ENCODE measurements at regions not wholly inside any gene's neighbourhood (a gene's known extent, or its start where the extent isn't known, plus 50 kb on each side); places are given as distances from the start of the nearest gene placed in this dataset.
"Not testable (repeated sequence)": the region's sequence is repeated elsewhere in the genome, so short reads cannot be mapped to it uniquely, and the experiment has no call there.

DNA sequence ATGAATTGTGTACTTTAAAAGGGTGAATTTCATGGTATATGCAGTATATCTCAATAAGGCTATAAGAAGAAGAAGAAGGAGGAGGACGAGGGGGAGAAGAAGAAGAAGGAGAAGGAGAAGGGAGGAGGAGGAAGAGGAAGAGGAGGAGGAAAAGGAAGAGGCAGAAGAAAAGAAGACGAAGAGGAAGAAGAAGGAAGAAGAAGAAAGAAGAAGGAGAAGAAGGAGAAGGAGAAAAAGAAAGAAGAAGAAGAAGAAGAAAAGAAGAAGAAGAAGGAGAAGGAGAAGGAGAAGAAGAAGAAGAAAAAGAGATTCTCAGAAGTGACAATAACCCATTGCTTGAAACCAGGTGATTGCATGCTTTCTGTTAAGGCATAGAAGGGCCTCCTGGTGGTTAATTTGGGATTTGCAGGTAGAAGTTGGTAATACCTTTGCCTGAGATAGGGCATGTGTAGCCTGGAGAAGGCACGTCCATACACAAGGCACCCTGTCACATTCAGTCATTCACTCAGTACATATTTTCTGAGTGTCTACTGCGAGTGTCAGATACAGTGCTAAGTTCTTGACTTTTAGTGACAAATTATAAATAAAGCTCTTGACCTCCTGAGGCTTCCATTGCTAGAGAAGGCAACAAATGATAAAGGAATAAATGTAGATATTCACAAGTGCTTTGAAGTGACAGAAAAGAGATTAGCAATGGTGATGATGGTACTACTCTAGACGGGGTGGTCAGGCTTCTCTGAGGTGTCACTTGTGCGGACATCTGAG lies 231.3 kb downstream of the NPR3 start:
- Histone ChIP-seq H3K27ac (ENCODE audit: low read depth, low read length) (no peak overlapping the region), H3K4me1 (ENCODE audit: insufficient read depth, low read length) (no peaks in the 10 kb centered on the region), H3K4me3 (ENCODE audit: low read length in 2 of 2) (no peak overlapping the region), H3K27me3 (ENCODE audit: insufficient read depth, low read length) (no peaks in the 10 kb centered on the region), H3K36me3 (ENCODE audit: insufficient read depth, low read length) (no peaks in the 10 kb centered on the region), H3K9me3 (ENCODE audit: control insufficient read depth in 1 of 2, low read length in 2 of 2) (no peaks in the 10 kb centered on the region)
- ChIA-PET POLR2A (ENCODE audit: partially characterized antibody) (no interaction called here), CTCF (ENCODE audit: partially characterized antibody) (no interaction called here)
- Mint-ChIP-seq H3K27me3 (no peaks in the 10 kb centered on the region), H3K27ac (no peak overlapping the region), H3K4me1 (no peaks in the 10 kb centered on the region), H3K9me3 (peaks cover 0 to 4% (median 1%) of the 10 kb centered on the region in 8 donors), H3K36me3 (no peaks in the 10 kb centered on the region), H3K4me3 (no peak overlapping the region)
- intact Hi-C loops (cut with micrococcal nuclease), result no loop called here
- DNase-seq, result peak in 1 of 5 donors; percentile 5

DNA sequence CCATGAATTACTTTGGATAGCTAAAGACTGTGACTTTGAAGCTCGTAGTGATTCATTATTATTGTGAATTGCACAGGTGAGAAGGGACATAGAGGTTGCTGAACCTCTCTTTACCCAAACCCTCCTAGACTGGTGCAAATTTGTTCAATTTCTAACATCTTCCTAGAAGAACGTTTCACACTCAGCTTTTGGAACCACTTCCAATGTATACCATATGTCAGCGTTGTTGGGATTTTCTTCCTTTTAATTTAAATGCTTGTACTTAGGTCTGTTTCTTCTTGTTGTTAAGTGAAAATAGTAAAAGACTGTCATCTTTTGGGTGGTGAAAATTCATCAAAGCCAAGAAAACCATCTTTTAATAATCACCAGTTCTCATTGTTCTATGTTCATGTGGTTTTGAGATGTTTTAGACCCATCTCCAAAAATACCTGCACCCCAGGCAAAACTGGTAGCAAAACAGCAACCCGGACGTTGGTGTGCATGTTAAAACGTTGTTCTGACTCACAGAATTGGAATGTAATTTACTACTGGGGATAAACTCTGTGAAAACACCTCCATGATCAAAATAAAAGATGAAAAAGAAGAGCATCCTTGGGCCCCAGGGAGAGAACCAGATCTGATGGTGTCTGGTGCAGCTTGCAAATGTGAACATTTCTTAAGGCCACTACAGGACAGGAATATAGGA lies 238.3 kb downstream of the NPR3 start:
- intact Hi-C loops (cut with micrococcal nuclease), result no loop called here

GRCh38 chr5:32951003-32951402 lies 239.9 kb downstream of the NPR3 start:
- no peaks in the 10 kb centered on the region for H3K27me3 ChIP-seq (ENCODE audit: insufficient read depth, low read length)
- CTCF ChIA-PET (ENCODE audit: partially characterized antibody), result no interaction called here
- Mint-ChIP-seq H3K9me3 (peaks cover 0 to 5% (median 2%) of the 10 kb centered on the region in 8 donors), H3K4me1 (no peaks in the 10 kb centered on the region), H3K4me3 (no peak overlapping the region), H3K36me3 (no peaks in the 10 kb centered on the region), H3K27ac (no peak overlapping the region), H3K27me3 (no peaks in the 10 kb centered on the region)
- no peaks in the 10 kb centered on the region for H3K36me3 ChIP-seq (ENCODE audit: insufficient read depth, low read length)
- DNase-seq, result no peak
- no peaks in the 10 kb centered on the region for H3K9me3 ChIP-seq (ENCODE audit: control insufficient read depth in 1 of 2, low read length in 2 of 2)
- intact Hi-C loops (cut with micrococcal nuclease), result no loop called here
- no peaks in the 10 kb centered on the region for H3K4me1 ChIP-seq (ENCODE audit: insufficient read depth, low read length)
- H3K4me3 ChIP-seq (ENCODE audit: low read length in 2 of 2), result no peak overlapping the region
- POLR2A ChIA-PET (ENCODE audit: partially characterized antibody), result no interaction called here
- no peak overlapping the region for H3K27ac ChIP-seq (ENCODE audit: low read depth, low read length)

More for the DNA sequence above, 238.3 kb downstream of the NPR3 start:
- no peaks in the 10 kb centered on the region for H3K4me1 ChIP-seq (ENCODE audit: insufficient read depth, low read length)
- ChIA-PET POLR2A (ENCODE audit: partially characterized antibody) (no interaction called here), CTCF (ENCODE audit: partially characterized antibody) (no interaction called here)
- Mint-ChIP-seq H3K9me3 (peaks cover 0 to 4% (median 2%) of the 10 kb centered on the region in 8 donors), H3K27me3 (no peaks in the 10 kb centered on the region), H3K4me3 (no peak overlapping the region), H3K27ac (no peak overlapping the region), H3K36me3 (no peaks in the 10 kb centered on the region), H3K4me1 (no peaks in the 10 kb centered on the region)
- H3K4me3 ChIP-seq (ENCODE audit: low read length in 2 of 2), result no peak overlapping the region
- no peaks in the 10 kb centered on the region for H3K9me3 ChIP-seq (ENCODE audit: control insufficient read depth in 1 of 2, low read length in 2 of 2)
- H3K27me3 ChIP-seq (ENCODE audit: insufficient read depth, low read length), result no peaks in the 10 kb centered on the region
- H3K36me3 ChIP-seq (ENCODE audit: insufficient read depth, low read length), result no peaks in the 10 kb centered on the region
- DNase-seq, result no peak
- no peak overlapping the region for H3K27ac ChIP-seq (ENCODE audit: low read depth, low read length)

- H3K9me3 ChIP-seq (ENCODE audit: control insufficient read depth in 1 of 2, low read length in 2 of 2), result no peaks in the 10 kb centered on the region
- no peak overlapping the region for H3K4me3 Mint-ChIP-seq
- CTCF ChIA-PET (ENCODE audit: partially characterized antibody), result interaction anchor here (0.6 kb wide), 1 partner anchor 11 kb away, joined by 3 read pairs; no protein-coding TSS in a partner anchor
- no peaks in the 10 kb centered on the region for H3K27me3 Mint-ChIP-seq
- H3K27ac ChIP-seq (ENCODE audit: low read depth, low read length), result no peak overlapping the region
- no peaks in the 10 kb centered on the region for H3K36me3 Mint-ChIP-seq
- no peak overlapping the region for H3K27ac Mint-ChIP-seq
- H3K27me3 ChIP-seq (ENCODE audit: insufficient read depth, low read length), result no peaks in the 10 kb centered on the region
- DNase-seq, result no peak
- no peaks in the 10 kb centered on the region for H3K36me3 ChIP-seq (ENCODE audit: insufficient read depth, low read length)
- H3K4me1 ChIP-seq (ENCODE audit: insufficient read depth, low read length), result no peaks in the 10 kb centered on the region
- intact Hi-C loops (cut with micrococcal nuclease), result no loop called here
- H3K9me3 Mint-ChIP-seq, result peaks cover 0 to 8% (median 1%) of the 10 kb centered on the region in 8 donors
- H3K4me1 Mint-ChIP-seq, result no peaks in the 10 kb centered on the region
- POLR2A ChIA-PET (ENCODE audit: partially characterized antibody), result no interaction called here
- H3K4me3 ChIP-seq (ENCODE audit: low read length in 2 of 2), result no peak overlapping the region
These were observed 240.8 kb downstream of the NPR3 start for GRCh38 chr5:32951878-32952277.

GRCh38 chr5:32952421-32952820 lies 241.3 kb downstream of the NPR3 start:
- DNase-seq; H3K9me3 Mint-ChIP-seq; H3K4me3 Mint-ChIP-seq; H3K27me3 ChIP-seq (ENCODE audit: insufficient read depth, low read length); H3K27ac Mint-ChIP-seq; H3K36me3 ChIP-seq (ENCODE audit: insufficient read depth, low read length); H3K4me3 ChIP-seq (ENCODE audit: low read length in 2 of 2); H3K4me1 Mint-ChIP-seq; H3K27ac ChIP-seq (ENCODE audit: low read depth, low read length); H3K4me1 ChIP-seq (ENCODE audit: insufficient read depth, low read length); intact Hi-C loops (cut with micrococcal nuclease); H3K9me3 ChIP-seq (ENCODE audit: control insufficient read depth in 1 of 2, low read length in 2 of 2); H3K36me3 Mint-ChIP-seq; CTCF ChIA-PET (ENCODE audit: partially characterized antibody); H3K27me3 Mint-ChIP-seq; POLR2A ChIA-PET (ENCODE audit: partially characterized antibody): not testable (repeated sequence)

DNA sequence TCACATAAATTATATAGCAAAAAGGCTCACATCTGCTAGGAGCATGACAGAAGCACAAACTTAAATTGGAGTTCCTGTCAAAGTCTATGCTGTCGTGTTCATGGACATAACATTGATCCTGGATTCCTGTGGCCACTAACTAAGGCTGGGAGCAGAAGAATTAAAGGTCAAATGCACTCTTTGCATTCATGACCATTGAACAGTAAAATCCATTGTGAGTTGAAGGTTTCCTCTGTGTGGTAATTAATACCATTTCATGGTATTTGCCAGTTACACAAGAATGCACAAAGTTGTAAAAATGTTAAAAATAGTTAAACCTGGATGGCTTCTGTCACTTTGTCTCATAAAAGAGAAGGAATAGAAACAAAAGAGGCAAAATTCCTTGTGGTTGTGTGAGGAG lies 242.6 kb downstream of the NPR3 start:
- no peaks in the 10 kb centered on the region for H3K9me3 ChIP-seq (ENCODE audit: control insufficient read depth in 1 of 2, low read length in 2 of 2)
- Mint-ChIP-seq H3K4me3 (no peak overlapping the region), H3K27ac (no peak overlapping the region), H3K9me3 (peaks cover 0 to 8% (median 3%) of the 10 kb centered on the region in 8 donors), H3K4me1 (no peaks in the 10 kb centered on the region), H3K27me3 (no peaks in the 10 kb centered on the region), H3K36me3 (no peaks in the 10 kb centered on the region)
- intact Hi-C loops (cut with micrococcal nuclease), result no loop called here
- no peaks in the 10 kb centered on the region for H3K36me3 ChIP-seq (ENCODE audit: insufficient read depth, low read length)
- no peak for DNase-seq
- CTCF ChIA-PET (ENCODE audit: partially characterized antibody), result no interaction called here
- H3K4me3 ChIP-seq (ENCODE audit: low read length in 2 of 2), result no peak overlapping the region
- H3K27ac ChIP-seq (ENCODE audit: low read depth, low read length), result no peak overlapping the region
- no peaks in the 10 kb centered on the region for H3K4me1 ChIP-seq (ENCODE audit: insufficient read depth, low read length)
- H3K27me3 ChIP-seq (ENCODE audit: insufficient read depth, low read length), result no peaks in the 10 kb centered on the region
- POLR2A ChIA-PET (ENCODE audit: partially characterized antibody), result no interaction called here

- H3K4me3 ChIP-seq (ENCODE audit: low read length in 2 of 2), result no peak overlapping the region
- POLR2A ChIA-PET (ENCODE audit: partially characterized antibody), result no interaction called here
- no peaks in the 10 kb centered on the region for H3K4me1 ChIP-seq (ENCODE audit: insufficient read depth, low read length)
- no peaks in the 10 kb centered on the region for H3K27me3 Mint-ChIP-seq
- no peak for DNase-seq
- CTCF ChIA-PET (ENCODE audit: partially characterized antibody), result no interaction called here
- no peaks in the 10 kb centered on the region for H3K36me3 Mint-ChIP-seq
- no peak overlapping the region for H3K27ac ChIP-seq (ENCODE audit: low read depth, low read length)
- no peaks in the 10 kb centered on the region for H3K36me3 ChIP-seq (ENCODE audit: insufficient read depth, low read length)
- H3K4me1 Mint-ChIP-seq, result no peaks in the 10 kb centered on the region
- H3K4me3 Mint-ChIP-seq, result no peak overlapping the region
- no peaks in the 10 kb centered on the region for H3K9me3 ChIP-seq (ENCODE audit: control insufficient read depth in 1 of 2, low read length in 2 of 2)
- intact Hi-C loops (cut with micrococcal nuclease), result no loop called here
- H3K9me3 Mint-ChIP-seq, result peaks cover 0 to 8% (median 2%) of the 10 kb centered on the region in 8 donors
- H3K27me3 ChIP-seq (ENCODE audit: insufficient read depth, low read length), result no peaks in the 10 kb centered on the region
- H3K27ac Mint-ChIP-seq, result no peak overlapping the region
These were observed 244.7 kb downstream of the NPR3 start for GRCh38 chr5:32955814-32956213.
